Keratinocyte (primary cell): ENCODE measurements at regions not wholly inside any gene's neighbourhood (a gene's known extent, or its start where the extent isn't known, plus 50 kb on each side); places are given as distances from the start of the nearest gene placed in this dataset.

Source experiments
- DNase-seq: peaks from one replicate; pipeline ENCODE4 v3.0.0-alpha.2; 2011; ENCODE audit warnings: low read depth, missing footprints, low spot score
- FAIRE-seq: peaks from 2 replicates; lab custom pipeline; 2011; peaks lifted over from hg19 to GRCh38; lab: Jason Lieb, UNC
- H2AFZ ChIP-seq: 2 replicates; pipeline ENCODE4 v1.6.0; 2012; ENCODE audit warnings: low read length, control low read depth, inconsistent platforms; ENCODE audit not compliant: control insufficient read depth
- H3K27ac ChIP-seq: 2 replicates; pipeline ENCODE4 v1.5.1; 2011; ENCODE audit warnings: low read length; ENCODE audit not compliant: control insufficient read depth, insufficient read depth
- H3K27me3 ChIP-seq: 3 replicates; pipeline ENCODE4 v1.6.0; 2011; ENCODE audit warnings: low read length; ENCODE audit not compliant: control insufficient read depth, insufficient read depth; ENCODE audit errors: extremely low read depth
- H3K36me3 ChIP-seq, 2 experiments: 2 replicates in 1 of 2; 3 replicates in 1 of 2; pipeline ENCODE4 v1.5.1; 2011; ENCODE audit warnings: low read length in 2 of 2, mild to moderate bottlenecking in 1 of 2; ENCODE audit not compliant: control insufficient read depth in 2 of 2, insufficient read depth in 2 of 2; ENCODE audit errors: extremely low read depth in 1 of 2
- H3K4me1 ChIP-seq: 3 replicates; pipeline ENCODE4 v1.5.1; 2011; ENCODE audit warnings: low read length; ENCODE audit not compliant: control insufficient read depth, insufficient read depth; ENCODE audit errors: extremely low read depth
- H3K4me2 ChIP-seq: 3 replicates; pipeline ENCODE4 v1.6.0; 2011; ENCODE audit warnings: low read depth, low read length; ENCODE audit not compliant: control insufficient read depth, insufficient read depth; ENCODE audit errors: extremely low read depth
- H3K4me3 ChIP-seq, 3 experiments: fragments of 200-600 bp in 1 of 3; sonication (generic) in 1 of 3; 2 replicates in 2 of 3; 3 replicates in 1 of 3; pipeline ENCODE4 v1.5.1; 2011 to 2016; ENCODE audit warnings: low read length in 3 of 3, mild to moderate bottlenecking in 3 of 3, control low read depth in 2 of 3, inconsistent platforms in 1 of 3, low read depth in 1 of 3, mixed read lengths in 1 of 3, mixed run types in 1 of 3, moderate library complexity in 1 of 3; ENCODE audit not compliant: control insufficient read depth in 2 of 3, insufficient read depth in 2 of 3; ENCODE audit errors: extremely low read depth in 1 of 3
- H3K79me2 ChIP-seq: 2 replicates; pipeline ENCODE4 v1.6.0; 2012; ENCODE audit warnings: low read length; ENCODE audit not compliant: control insufficient read depth, insufficient read depth
- H3K9ac ChIP-seq: 3 replicates; pipeline ENCODE4 v1.6.0; 2011; ENCODE audit warnings: low read length; ENCODE audit not compliant: control insufficient read depth, insufficient read depth; ENCODE audit errors: extremely low read depth
- H3K9me1 ChIP-seq: 3 replicates; pipeline ENCODE4 v1.6.0; 2011; ENCODE audit warnings: low read length; ENCODE audit not compliant: control insufficient read depth, insufficient read depth; ENCODE audit errors: extremely low read depth
- H3K9me3 ChIP-seq: 2 replicates; pipeline ENCODE4 v1.5.1; 2012; ENCODE audit warnings: low read depth, low read length; ENCODE audit not compliant: control insufficient read depth
- H4K20me1 ChIP-seq: 3 replicates; pipeline ENCODE4 v1.6.0; 2011; ENCODE audit warnings: low read length; ENCODE audit not compliant: control insufficient read depth, insufficient read depth; ENCODE audit errors: extremely low read depth
- EZH2 ChIP-seq: IDR thresholded peaks from one replicate; pipeline ENCODE4 v1.6.1; 2012; ENCODE audit warnings: inconsistent platforms, mild to moderate bottlenecking, low read length, moderate library complexity
- dilution Hi-C: fragments of 300-500 bp; cut with MboI; formaldehyde crosslinking; loops from one replicate; pipeline ENCODE4 v1.7.0; 2020; ENCODE audit warnings: low sequenced_read_pairs; ENCODE audit not compliant: extremely low pct_ligation_motif_present
- TF ChIP-seq, protein P1 (sequence below), 3 experiments: IDR thresholded peaks in 1 of 3; conservative IDR thresholded peaks in 1 of 3; optimal IDR thresholded peaks in 1 of 3; 2 replicates in 2 of 3; 3 replicates in 1 of 3; pipeline versions ENCODE3 to v1.5.1; 2011; ENCODE audit warnings: low read length in 3 of 3, mild to moderate bottlenecking in 3 of 3, moderate library complexity in 2 of 3, control low read depth in 1 of 3, inconsistent platforms in 1 of 3; ENCODE audit not compliant: insufficient read depth in 2 of 3; ENCODE audit errors: extremely low read depth in 1 of 3

DNA sequence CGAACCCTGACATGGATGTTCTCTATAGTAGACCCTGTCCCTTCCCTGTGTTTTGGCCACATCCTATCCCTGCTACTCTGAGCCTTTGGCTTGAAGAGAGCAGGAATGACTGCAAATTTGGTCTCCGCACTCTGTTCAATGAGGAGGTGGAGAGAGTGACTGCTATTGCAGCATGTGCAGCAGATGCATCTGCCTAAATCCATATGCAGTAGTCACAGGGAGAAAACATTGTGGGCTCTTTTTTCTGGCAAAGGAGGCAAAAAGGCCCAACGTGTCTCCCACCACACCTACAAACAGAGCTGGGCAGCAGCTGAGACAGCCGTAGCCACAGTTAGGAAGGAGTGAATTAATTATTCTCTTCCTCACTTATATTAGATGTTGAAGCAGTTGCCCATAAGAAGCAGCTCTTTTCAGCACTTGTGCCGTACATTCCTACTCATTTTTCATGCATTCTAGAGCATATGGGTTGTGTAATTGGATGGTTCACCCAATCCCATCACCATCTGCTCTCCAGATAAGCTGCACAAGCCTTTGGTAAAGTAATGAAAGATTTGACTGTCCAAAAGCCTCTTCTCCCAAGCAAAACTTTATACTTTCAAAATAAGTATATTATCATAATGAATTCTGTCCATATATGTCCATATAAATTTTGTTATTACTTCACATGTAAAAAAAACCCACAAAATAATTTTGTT, 147.9 kb upstream of the FAM47A start:
- TF ChIP-seq EZH2: no peak
- TF ChIP-seq, protein P1, sequence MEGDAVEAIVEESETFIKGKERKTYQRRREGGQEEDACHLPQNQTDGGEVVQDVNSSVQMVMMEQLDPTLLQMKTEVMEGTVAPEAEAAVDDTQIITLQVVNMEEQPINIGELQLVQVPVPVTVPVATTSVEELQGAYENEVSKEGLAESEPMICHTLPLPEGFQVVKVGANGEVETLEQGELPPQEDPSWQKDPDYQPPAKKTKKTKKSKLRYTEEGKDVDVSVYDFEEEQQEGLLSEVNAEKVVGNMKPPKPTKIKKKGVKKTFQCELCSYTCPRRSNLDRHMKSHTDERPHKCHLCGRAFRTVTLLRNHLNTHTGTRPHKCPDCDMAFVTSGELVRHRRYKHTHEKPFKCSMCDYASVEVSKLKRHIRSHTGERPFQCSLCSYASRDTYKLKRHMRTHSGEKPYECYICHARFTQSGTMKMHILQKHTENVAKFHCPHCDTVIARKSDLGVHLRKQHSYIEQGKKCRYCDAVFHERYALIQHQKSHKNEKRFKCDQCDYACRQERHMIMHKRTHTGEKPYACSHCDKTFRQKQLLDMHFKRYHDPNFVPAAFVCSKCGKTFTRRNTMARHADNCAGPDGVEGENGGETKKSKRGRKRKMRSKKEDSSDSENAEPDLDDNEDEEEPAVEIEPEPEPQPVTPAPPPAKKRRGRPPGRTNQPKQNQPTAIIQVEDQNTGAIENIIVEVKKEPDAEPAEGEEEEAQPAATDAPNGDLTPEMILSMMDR (optimal IDR thresholded peaks at IDR 0.05 in 1 of 3, IDR thresholded peaks at IDR 0.05 in 1 of 3, conservative IDR thresholded peaks at IDR 0.05 in 1 of 3; ENCODE audit: extremely low read depth in 1 of 3, insufficient read depth in 2 of 3, low read length in 3 of 3): no peak
- dilution Hi-C loops: no loop called here

GRCh38 chrX:34275699-34276098, 143.6 kb upstream of the FAM47A start:
- no peak overlapping the region for H3K9ac ChIP-seq
- H3K4me1 ChIP-seq: no peaks in the 10 kb centered on the region
- no peak for FAIRE-seq
- H3K9me1 ChIP-seq: no peaks in the 10 kb centered on the region
- no peaks in the 10 kb centered on the region for H3K9me3 ChIP-seq
- no peak overlapping the region for H3K4me3 ChIP-seq
- H3K27ac ChIP-seq: no peak overlapping the region
- H4K20me1 ChIP-seq: no peaks in the 10 kb centered on the region
- no peak overlapping the region for H3K4me2 ChIP-seq
- no peak overlapping the region for H2AFZ ChIP-seq
- no peak for DNase-seq
- dilution Hi-C loops: no loop called here
- H3K36me3 ChIP-seq: no peaks in the 10 kb centered on the region
- H3K79me2 ChIP-seq: no peaks in the 10 kb centered on the region
- no peaks in the 10 kb centered on the region for H3K27me3 ChIP-seq
- TF ChIP-seq, protein P1 (optimal IDR thresholded peaks at IDR 0.05 in 1 of 3, IDR thresholded peaks at IDR 0.05 in 1 of 3, conservative IDR thresholded peaks at IDR 0.05 in 1 of 3; ENCODE audit: extremely low read depth in 1 of 3, insufficient read depth in 2 of 3, low read length in 3 of 3): no peak
- no peak for TF ChIP-seq EZH2

More for the DNA sequence above, 147.9 kb upstream of the FAM47A start:
- no peak for DNase-seq
- Histone ChIP-seq H3K9me1 (no peaks in the 10 kb centered on the region), H3K79me2 (no peaks in the 10 kb centered on the region), H3K27ac (no peak overlapping the region), H3K27me3 (no peaks in the 10 kb centered on the region), H3K4me3 (no peak overlapping the region), H3K9ac (no peak overlapping the region), H3K36me3 (no peaks in the 10 kb centered on the region), H3K4me1 (no peaks in the 10 kb centered on the region), H4K20me1 (no peaks in the 10 kb centered on the region), H3K4me2 (no peak overlapping the region), H3K9me3 (no peaks in the 10 kb centered on the region), H2AFZ (no peak overlapping the region)
- no peak for FAIRE-seq
